HepG2 (cell line): ENCODE measurements at regions not wholly inside any gene's neighbourhood (a gene's known extent, or its start where the extent isn't known, plus 50 kb on each side); places are given as distances from the start of the nearest gene placed in this dataset.

Source experiments
- ATAC-seq: fragments of 200-7000 bp; cut with Tn5 transposase; 3 replicates; pipeline ENCODE4 v1.9.1; 2020; ENCODE audit warnings: mild to moderate bottlenecking, moderate library complexity
- BruUV-seq: library from RNA; stranded (reverse); fragments of 400-500 nt; replicated peaks from 2 replicates; lab custom pipeline; 2021; lab: Mats Ljungman, UMichigan
- CTCF ChIA-PET: fragments of 300-600 bp; formaldehyde crosslinking; extraction: SDS; loops from one replicate; lab custom pipeline; 2021; ENCODE audit warnings: low total read pairs, inconsistent platforms, low intra/inter-chr PET ratio; lab: Yijun Ruan, JAX
- POLR2A ChIA-PET: fragments of 350-600 bp; sonication (Branson Sonifier 250); formaldehyde crosslinking; loops from one replicate; lab custom pipeline; 2020; ENCODE audit warnings: antibody characterized with exemption, inconsistent platforms; lab: Yijun Ruan, JAX
- DNase-seq: peaks from one replicate; pipeline ENCODE4 v3.0.0-alpha.2; 2015; ENCODE audit warnings: low spot score
- FAIRE-seq: peaks from 3 replicates; lab custom pipeline; 2011; peaks lifted over from hg19 to GRCh38; lab: Jason Lieb, UNC
- H2AFZ ChIP-seq: one replicate; pipeline ENCODE4 v1.6.1; 2011; ENCODE audit warnings: low read length, inconsistent platforms
- H3K27ac ChIP-seq: fragments of 300-600 bp; 3 replicates; pipeline ENCODE4 v1.8.0; 2011; ENCODE audit warnings: mixed run types, mild to moderate bottlenecking, mixed read lengths, low read length, inconsistent platforms; ENCODE audit not compliant: insufficient read depth; ENCODE audit errors: extremely low read length
- H3K27me3 ChIP-seq, 2 experiments: fragments of 200-600 bp in 1 of 2; 2 replicates in 1 of 2; 3 replicates in 1 of 2; pipeline versions ENCODE4 v1.6.0 to v1.8.0; 2011; ENCODE audit warnings: low read length in 2 of 2, mild to moderate bottlenecking in 2 of 2, moderate library complexity in 2 of 2, inconsistent platforms in 1 of 2; ENCODE audit not compliant: insufficient read depth in 2 of 2, control insufficient read depth in 1 of 2
- H3K36me3 ChIP-seq, 2 experiments: fragments of 200-600 bp in 1 of 2; replicated peaks in 1 of 2; 2 replicates in 1 of 2; 3 replicates in 1 of 2; pipeline versions ENCODE4 v1.5.1 to v1.8.0; 2011; ENCODE audit warnings: low read length in 2 of 2, inconsistent platforms in 1 of 2; ENCODE audit not compliant: insufficient read depth in 2 of 2, control insufficient read depth in 1 of 2
- H3K4me1 ChIP-seq: 2 replicates; pipeline ENCODE4 v1.5.1; 2012; ENCODE audit warnings: low read length, inconsistent platforms; ENCODE audit not compliant: insufficient read depth
- H3K4me2 ChIP-seq: 2 replicates; pipeline ENCODE4 v1.6.0; 2011; ENCODE audit warnings: low read depth, low read length, inconsistent platforms
- H3K4me3 ChIP-seq, 3 experiments: fragments of 200-600 bp in 1 of 3; sonication (generic), shearing (Covaris generic) in 1 of 3; replicated peaks in 1 of 3; 2 replicates each; pipeline ENCODE4 v1.5.1; 2011 to 2016; ENCODE audit warnings: low read length in 3 of 3, inconsistent platforms in 2 of 3, low read depth in 2 of 3, mild to moderate bottlenecking in 2 of 3, control low read depth in 1 of 3, mixed read lengths in 1 of 3; ENCODE audit not compliant: insufficient read depth in 1 of 3
- H3K79me2 ChIP-seq: one replicate; pipeline ENCODE4 v1.6.1; 2011; ENCODE audit warnings: low read length, inconsistent platforms; ENCODE audit not compliant: insufficient read depth
- H3K9ac ChIP-seq: 2 replicates; pipeline ENCODE4 v1.6.0; 2011; ENCODE audit warnings: mild to moderate bottlenecking, low read depth, low read length, inconsistent platforms; ENCODE audit not compliant: insufficient read depth
- H3K9me3 ChIP-seq: 2 replicates; pipeline ENCODE4 v1.5.1; 2012; ENCODE audit warnings: mild to moderate bottlenecking, low read length
- H4K20me1 ChIP-seq: 2 replicates; pipeline ENCODE4 v1.6.0; 2011; ENCODE audit warnings: inconsistent platforms, mild to moderate bottlenecking, low read length, moderate library complexity; ENCODE audit not compliant: insufficient read depth
- SSRP1 ChIP-seq: IDR thresholded peaks from 2 replicates; pipeline ENCODE4 v1.6.1; 2016; ENCODE audit warnings: control low read depth
- TBP ChIP-seq: sonication (generic); formaldehyde crosslinking; IDR thresholded peaks from 2 replicates; pipeline ENCODE4 v1.5.0; 2020; ENCODE audit warnings: missing genetic modification reagents
- ZFP37 ChIP-seq: sonication (generic); formaldehyde crosslinking; IDR thresholded peaks from 2 replicates; pipeline ENCODE4 v1.4.0; 2020; ENCODE audit warnings: missing genetic modification reagents, borderline replicate concordance
- ZNF264 ChIP-seq: sonication (generic); formaldehyde crosslinking; IDR thresholded peaks from 2 replicates; pipeline ENCODE4 v1.4.0; 2020; ENCODE audit warnings: missing genetic modification reagents
- ZNF619 ChIP-seq: sonication (generic); formaldehyde crosslinking; IDR thresholded peaks from 2 replicates; pipeline ENCODE4 v1.4.0; 2020; ENCODE audit warnings: mild to moderate bottlenecking, missing genetic modification reagents
- ZNF761 ChIP-seq: sonication (generic); formaldehyde crosslinking; conservative IDR thresholded peaks from 2 replicates; pipeline ENCODE4 v1.4.0; 2020; ENCODE audit warnings: mild to moderate bottlenecking, missing genetic modification reagents
- ZSCAN20 ChIP-seq: sonication (generic); formaldehyde crosslinking; IDR thresholded peaks from 2 replicates; pipeline ENCODE4 v1.4.0; 2020; ENCODE audit warnings: missing genetic modification reagents, mild to moderate bottlenecking, borderline replicate concordance
- ZSCAN29 ChIP-seq: sonication (generic); formaldehyde crosslinking; conservative IDR thresholded peaks from 2 replicates; pipeline ENCODE4 v1.4.0; 2020; ENCODE audit warnings: mild to moderate bottlenecking, missing genetic modification reagents
- WGBS: methylation state at CpG from one replicate; pipeline ENCODE4 v1.1.6; 2017; ENCODE audit warnings: low lambda C conversion rate; 5-methylcytosine and 5-hydroxymethylcytosine counted together
- in situ Hi-C: cut with HindIII; loops from 2 replicates; pipeline ENCODE4 v1.10.0; 2017; ENCODE audit warnings: low pct_unique_long_range_greater_than_20kb; ENCODE audit not compliant: extremely low pct_ligation_motif_present
- intact Hi-C: fragments of 100-400 bp; cut with micrococcal nuclease; formaldehyde crosslinking; loops from one replicate; pipeline ENCODE4 v1.10.0; 2022; ENCODE audit not compliant: unreplicated experiment
- TF ChIP-seq, protein P1 (sequence below): sonication (generic); formaldehyde crosslinking; IDR thresholded peaks from 2 replicates; pipeline ENCODE4 v1.8.1; 2023; ENCODE audit warnings: mild to moderate bottlenecking, moderate library complexity, missing genetic modification reagents
- TF ChIP-seq, protein P2 (sequence below): sonication (generic); formaldehyde crosslinking; IDR thresholded peaks from 2 replicates; pipeline ENCODE4 v1.5.1; 2020; ENCODE audit warnings: missing genetic modification reagents, mild to moderate bottlenecking, borderline replicate concordance

DNA sequence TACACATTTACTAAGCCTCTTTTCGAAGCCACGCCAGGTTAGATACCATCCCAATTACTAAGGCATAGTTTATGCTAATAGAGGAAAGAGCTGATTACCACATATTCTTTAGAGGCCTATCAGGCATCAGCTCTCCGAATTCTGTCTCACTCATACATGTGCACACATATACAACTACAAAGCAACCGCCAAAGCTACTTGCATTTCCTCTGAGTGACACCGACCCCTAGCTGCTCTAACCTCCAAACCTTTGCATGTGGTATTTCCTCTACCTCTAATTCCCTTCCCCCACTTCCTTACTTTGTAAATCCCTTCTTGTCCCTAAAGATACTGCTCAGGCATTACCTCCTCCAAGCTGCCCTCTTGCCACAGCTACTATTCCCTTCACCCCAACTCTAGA lies 107.2 kb downstream of the DUSP6 start:
- CTCF ChIA-PET = no interaction called here
- no TSS peak for BruUV-seq
- no peak overlapping the region for H3K4me3 ChIP-seq
- H2AFZ ChIP-seq = no peak overlapping the region
- WGBS = 57% methylated on average over 5 of the region's 5 CpGs
- in situ Hi-C loops = no loop called here
- no peaks in the 10 kb centered on the region for H3K36me3 ChIP-seq
- intact Hi-C loops = no loop called here
- TF ChIP-seq TBP (CRISPR knock-in tag) = no peak
- TF ChIP-seq, protein P1, sequence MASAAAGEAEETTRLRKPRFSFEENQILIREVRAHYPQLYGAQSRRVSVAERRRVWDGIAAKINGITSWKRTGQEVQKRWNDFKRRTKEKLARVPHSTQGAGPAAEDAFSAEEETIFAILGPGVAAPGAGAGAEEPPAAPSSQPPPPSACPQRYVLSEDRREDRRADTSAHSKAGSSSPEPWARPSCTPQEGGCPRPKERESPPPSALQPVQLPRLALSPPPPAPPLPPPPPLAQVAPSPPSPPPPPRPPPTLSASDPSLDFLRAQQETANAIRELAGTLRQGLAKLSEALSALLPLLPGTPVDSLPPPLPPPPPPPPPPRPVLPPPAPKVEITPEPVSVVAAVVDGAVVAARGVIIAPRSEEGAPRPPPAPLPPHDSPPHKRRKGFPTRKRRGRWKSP (CRISPR knock-in tag) = no peak
- no peak for TF ChIP-seq ZFP37 (CRISPR knock-in tag)
- TF ChIP-seq ZSCAN20 (CRISPR knock-in tag) = no peak
- TF ChIP-seq, protein P2, sequence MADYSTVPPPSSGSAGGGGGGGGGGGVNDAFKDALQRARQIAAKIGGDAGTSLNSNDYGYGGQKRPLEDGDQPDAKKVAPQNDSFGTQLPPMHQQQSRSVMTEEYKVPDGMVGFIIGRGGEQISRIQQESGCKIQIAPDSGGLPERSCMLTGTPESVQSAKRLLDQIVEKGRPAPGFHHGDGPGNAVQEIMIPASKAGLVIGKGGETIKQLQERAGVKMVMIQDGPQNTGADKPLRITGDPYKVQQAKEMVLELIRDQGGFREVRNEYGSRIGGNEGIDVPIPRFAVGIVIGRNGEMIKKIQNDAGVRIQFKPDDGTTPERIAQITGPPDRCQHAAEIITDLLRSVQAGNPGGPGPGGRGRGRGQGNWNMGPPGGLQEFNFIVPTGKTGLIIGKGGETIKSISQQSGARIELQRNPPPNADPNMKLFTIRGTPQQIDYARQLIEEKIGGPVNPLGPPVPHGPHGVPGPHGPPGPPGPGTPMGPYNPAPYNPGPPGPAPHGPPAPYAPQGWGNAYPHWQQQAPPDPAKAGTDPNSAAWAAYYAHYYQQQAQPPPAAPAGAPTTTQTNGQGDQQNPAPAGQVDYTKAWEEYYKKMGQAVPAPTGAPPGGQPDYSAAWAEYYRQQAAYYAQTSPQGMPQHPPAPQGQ (CRISPR knock-in tag) = no peak
- TF ChIP-seq ZSCAN29 (CRISPR knock-in tag) = no peak
- TF ChIP-seq ZNF761 (CRISPR knock-in tag) = no peak
- TF ChIP-seq SSRP1 (CRISPR knock-in tag) = no peak
- TF ChIP-seq ZNF619 (CRISPR knock-in tag) = no peak
- no peak for TF ChIP-seq ZNF264 (CRISPR knock-in tag)
- POLR2A ChIA-PET = no interaction called here
- H3K9ac ChIP-seq = no peak overlapping the region
- FAIRE-seq (no peak), DNase-seq (no peak), ATAC-seq (no peak)
- no peak overlapping the region for H3K27ac ChIP-seq
- H3K4me2 ChIP-seq = no peak overlapping the region
- no peaks in the 10 kb centered on the region; a peak in 1 of 5 replicates for H3K27me3 ChIP-seq
- no peaks in the 10 kb centered on the region for H4K20me1 ChIP-seq
- H3K9me3 ChIP-seq = no peaks in the 10 kb centered on the region
- H3K4me1 ChIP-seq = peaks cover 12% of the 10 kb centered on the region
- H3K79me2 ChIP-seq = no peaks in the 10 kb centered on the region
